Osteoblast (primary cell): ENCODE measurements at regions not wholly inside any gene's neighbourhood (a gene's known extent, or its start where the extent isn't known, plus 50 kb on each side); places are given as distances from the start of the nearest gene placed in this dataset.

Experiments used
- DNase-seq: peaks from one replicate; pipeline ENCODE4 v3.0.0; 2011; ENCODE audit warnings: low spot score, mixed read lengths; ENCODE audit not compliant: insufficient read length; ENCODE audit errors: missing footprints
- H2AFZ ChIP-seq: 2 replicates; pipeline ENCODE4 v1.6.0; 2011; ENCODE audit warnings: mild to moderate bottlenecking, low read length
- H3K27ac ChIP-seq: 2 replicates; pipeline ENCODE4 v1.5.1; 2011; ENCODE audit warnings: mild to moderate bottlenecking, low read depth, low read length, moderate library complexity
- H3K27me3 ChIP-seq: 2 replicates; pipeline ENCODE4 v1.6.0; 2012; ENCODE audit warnings: mild to moderate bottlenecking, control low read depth, inconsistent platforms, low read length, moderate library complexity; ENCODE audit not compliant: insufficient read depth
- H3K36me3 ChIP-seq: 2 replicates; pipeline ENCODE4 v1.5.1; 2011; ENCODE audit warnings: mild to moderate bottlenecking, low read length, control low read depth, moderate library complexity; ENCODE audit not compliant: insufficient read depth
- H3K4me1 ChIP-seq: 2 replicates; pipeline ENCODE4 v1.5.1; 2011; ENCODE audit warnings: mild to moderate bottlenecking, low read length, control low read depth, moderate library complexity; ENCODE audit not compliant: insufficient read depth
- H3K4me2 ChIP-seq: 2 replicates; pipeline ENCODE4 v1.6.0; 2011; ENCODE audit warnings: mild to moderate bottlenecking, low read length; ENCODE audit not compliant: insufficient read depth
- H3K4me3 ChIP-seq: fragments of 200-600 bp; sonication (generic); 3 replicates; pipeline ENCODE4 v1.5.1; 2012; ENCODE audit warnings: mild to moderate bottlenecking, low read length, inconsistent platforms; ENCODE audit not compliant: insufficient read depth
- H3K79me2 ChIP-seq: 2 replicates; pipeline ENCODE4 v1.6.0; 2012; ENCODE audit warnings: mild to moderate bottlenecking, low read length, control low read depth, inconsistent platforms; ENCODE audit not compliant: insufficient read depth
- H3K9me3 ChIP-seq: 2 replicates; pipeline ENCODE4 v1.5.1; 2011; ENCODE audit warnings: low read depth, low read length, control low read depth
- H4K20me1 ChIP-seq: 2 replicates; pipeline ENCODE4 v1.6.0; 2012; ENCODE audit warnings: mild to moderate bottlenecking, low read length, control low read depth; ENCODE audit not compliant: insufficient read depth
- TF ChIP-seq, protein P1 (sequence below): IDR thresholded peaks from 2 replicates; pipeline ENCODE4 v1.5.1; 2011; ENCODE audit warnings: mild to moderate bottlenecking, low read depth, low read length, moderate library complexity; ENCODE audit errors: extremely low read depth

DNA sequence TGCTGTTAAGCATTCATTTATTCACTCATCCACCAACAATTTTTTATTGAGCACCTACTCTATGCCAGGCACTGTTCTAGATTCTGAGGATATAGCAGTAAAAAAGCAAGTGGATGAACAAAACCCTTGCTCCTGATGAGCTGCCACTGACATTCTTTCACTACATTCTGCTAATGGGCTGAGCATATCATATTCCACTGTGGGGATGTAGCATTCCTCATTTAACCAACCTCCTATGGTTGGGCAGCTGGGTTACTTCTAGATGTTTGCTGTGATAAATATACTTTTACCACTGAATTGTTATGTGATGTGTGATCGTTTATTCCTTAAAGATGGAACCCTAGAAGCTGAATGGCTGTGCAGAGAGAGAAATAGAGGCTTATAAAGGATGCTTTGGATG is 176.9 kb downstream of the MN1 start:
- no peaks in the 10 kb centered on the region for H3K9me3 ChIP-seq
- no peaks in the 10 kb centered on the region for H3K4me1 ChIP-seq
- no peaks in the 10 kb centered on the region for H3K27me3 ChIP-seq
- no peak overlapping the region for H3K4me2 ChIP-seq
- DNase-seq: no peak
- no peaks in the 10 kb centered on the region for H3K36me3 ChIP-seq
- H2AFZ ChIP-seq: no peak overlapping the region
- H3K27ac ChIP-seq: no peak overlapping the region
- H3K79me2 ChIP-seq: no peaks in the 10 kb centered on the region
- TF ChIP-seq, protein P1, sequence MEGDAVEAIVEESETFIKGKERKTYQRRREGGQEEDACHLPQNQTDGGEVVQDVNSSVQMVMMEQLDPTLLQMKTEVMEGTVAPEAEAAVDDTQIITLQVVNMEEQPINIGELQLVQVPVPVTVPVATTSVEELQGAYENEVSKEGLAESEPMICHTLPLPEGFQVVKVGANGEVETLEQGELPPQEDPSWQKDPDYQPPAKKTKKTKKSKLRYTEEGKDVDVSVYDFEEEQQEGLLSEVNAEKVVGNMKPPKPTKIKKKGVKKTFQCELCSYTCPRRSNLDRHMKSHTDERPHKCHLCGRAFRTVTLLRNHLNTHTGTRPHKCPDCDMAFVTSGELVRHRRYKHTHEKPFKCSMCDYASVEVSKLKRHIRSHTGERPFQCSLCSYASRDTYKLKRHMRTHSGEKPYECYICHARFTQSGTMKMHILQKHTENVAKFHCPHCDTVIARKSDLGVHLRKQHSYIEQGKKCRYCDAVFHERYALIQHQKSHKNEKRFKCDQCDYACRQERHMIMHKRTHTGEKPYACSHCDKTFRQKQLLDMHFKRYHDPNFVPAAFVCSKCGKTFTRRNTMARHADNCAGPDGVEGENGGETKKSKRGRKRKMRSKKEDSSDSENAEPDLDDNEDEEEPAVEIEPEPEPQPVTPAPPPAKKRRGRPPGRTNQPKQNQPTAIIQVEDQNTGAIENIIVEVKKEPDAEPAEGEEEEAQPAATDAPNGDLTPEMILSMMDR: no peak
- H4K20me1 ChIP-seq: no peaks in the 10 kb centered on the region
- no peak overlapping the region for H3K4me3 ChIP-seq

- TF ChIP-seq, protein P1: no peak
- no peaks in the 10 kb centered on the region for H3K4me1 ChIP-seq
- no peaks in the 10 kb centered on the region for H3K36me3 ChIP-seq
- DNase-seq: no peak
- no peak overlapping the region for H3K27ac ChIP-seq
- no peaks in the 10 kb centered on the region for H4K20me1 ChIP-seq
- H3K79me2 ChIP-seq: no peaks in the 10 kb centered on the region
- H3K9me3 ChIP-seq: no peaks in the 10 kb centered on the region
- H3K4me3 ChIP-seq: no peak overlapping the region
- no peak overlapping the region for H2AFZ ChIP-seq
- no peaks in the 10 kb centered on the region for H3K27me3 ChIP-seq
- no peak overlapping the region for H3K4me2 ChIP-seq
These were observed 175.5 kb downstream of the MN1 start for GRCh38 chr22:27625769-27626674.

DNA sequence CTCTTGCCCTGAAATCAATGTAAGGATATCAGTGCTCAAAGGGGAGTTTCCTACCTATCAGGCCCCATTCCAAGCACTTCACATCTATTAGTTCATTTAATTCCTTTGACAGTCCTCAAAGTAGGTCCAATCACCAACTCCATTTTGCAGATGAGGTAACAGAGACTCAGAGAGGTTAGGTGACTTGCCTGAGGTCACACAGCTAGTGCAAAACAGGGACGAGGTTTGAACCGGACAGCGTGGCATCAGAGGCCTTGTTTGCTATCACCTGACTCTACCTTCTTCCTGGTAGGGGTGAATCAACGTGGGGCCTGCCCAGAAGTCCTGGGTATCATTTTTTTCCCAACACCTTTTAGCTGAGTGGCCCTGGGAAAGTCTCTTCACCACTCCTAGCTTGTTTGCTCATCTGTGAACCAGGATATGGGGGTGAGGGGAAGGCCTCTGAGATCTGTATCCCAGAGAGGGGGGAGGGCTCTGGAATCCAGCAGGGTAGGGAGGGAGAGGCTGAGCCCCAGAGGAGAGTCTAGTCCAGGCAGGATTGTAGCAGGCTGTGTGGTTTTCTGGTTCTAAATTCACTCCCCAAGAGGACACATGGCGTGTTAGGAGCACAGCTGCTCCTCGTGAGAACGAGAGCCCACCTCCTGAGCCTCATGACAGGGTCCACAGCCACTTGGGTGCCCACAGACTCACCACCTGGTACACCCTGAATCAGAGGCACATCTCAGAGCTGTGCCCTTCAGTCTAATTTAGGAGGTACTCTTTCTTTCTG is 174.7 kb downstream of the MN1 start:
- Histone ChIP-seq H3K27me3 (no peaks in the 10 kb centered on the region), H3K36me3 (no peaks in the 10 kb centered on the region), H2AFZ (no peak overlapping the region), H3K9me3 (no peaks in the 10 kb centered on the region), H3K4me2 (no peak overlapping the region), H4K20me1 (no peaks in the 10 kb centered on the region), H3K4me1 (no peaks in the 10 kb centered on the region), H3K27ac (no peak overlapping the region), H3K4me3 (no peak overlapping the region), H3K79me2 (no peaks in the 10 kb centered on the region)
- TF ChIP-seq, protein P1: no peak
- DNase-seq: no peak

- no peak for DNase-seq
- no peak overlapping the region for H3K27ac ChIP-seq
- TF ChIP-seq, protein P1: no peak
- no peaks in the 10 kb centered on the region for H3K36me3 ChIP-seq
- no peak overlapping the region for H2AFZ ChIP-seq
- H4K20me1 ChIP-seq: no peaks in the 10 kb centered on the region
- no peaks in the 10 kb centered on the region for H3K4me1 ChIP-seq
- H3K27me3 ChIP-seq: no peaks in the 10 kb centered on the region
- no peak overlapping the region for H3K4me2 ChIP-seq
- no peaks in the 10 kb centered on the region for H3K9me3 ChIP-seq
- no peak overlapping the region for H3K4me3 ChIP-seq
- no peaks in the 10 kb centered on the region for H3K79me2 ChIP-seq
These were observed 174.1 kb downstream of the MN1 start for GRCh38 chr22:27627444-27627833.
